GM04504 (cell line): ENCODE measurements at regions not wholly inside any gene's neighbourhood (a gene's known extent, or its start where the extent isn't known, plus 50 kb on each side); places are given as distances from the start of the nearest gene placed in this dataset.

Experiments
- DNase-seq: peaks from one replicate; pipeline ENCODE4 v3.0.0-alpha.2; 2012; ENCODE audit warnings: low read depth

DNA sequence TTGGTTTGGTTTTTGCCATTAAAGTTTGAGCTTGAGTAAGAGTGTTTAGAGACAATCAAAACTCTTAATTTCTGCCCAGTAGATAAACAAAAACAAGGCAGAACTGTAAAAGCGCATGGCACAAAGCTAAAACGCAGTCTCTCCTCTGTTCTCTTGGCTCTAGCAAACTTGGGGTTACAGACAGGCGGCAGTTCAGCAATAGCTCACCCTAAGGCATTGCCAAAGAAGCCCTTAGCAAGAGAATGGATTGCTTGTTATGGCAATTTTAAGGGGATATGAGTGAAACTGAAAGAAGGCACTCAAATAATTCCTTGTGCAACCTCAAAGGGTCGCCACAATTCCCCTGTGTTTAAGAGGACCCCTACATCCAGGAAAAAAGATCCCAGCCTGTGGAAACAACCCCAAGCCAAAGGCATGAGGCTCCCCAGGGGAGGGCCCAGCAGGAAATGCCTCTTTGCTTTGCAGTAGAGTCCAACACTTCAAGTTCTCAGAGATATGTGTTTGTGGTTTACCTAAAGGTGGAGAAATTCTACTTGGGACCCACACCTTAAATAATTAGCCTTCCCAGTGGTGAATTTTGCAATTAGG is 317.0 kb upstream of the MPDZ start:
- no peak for DNase-seq

DNA sequence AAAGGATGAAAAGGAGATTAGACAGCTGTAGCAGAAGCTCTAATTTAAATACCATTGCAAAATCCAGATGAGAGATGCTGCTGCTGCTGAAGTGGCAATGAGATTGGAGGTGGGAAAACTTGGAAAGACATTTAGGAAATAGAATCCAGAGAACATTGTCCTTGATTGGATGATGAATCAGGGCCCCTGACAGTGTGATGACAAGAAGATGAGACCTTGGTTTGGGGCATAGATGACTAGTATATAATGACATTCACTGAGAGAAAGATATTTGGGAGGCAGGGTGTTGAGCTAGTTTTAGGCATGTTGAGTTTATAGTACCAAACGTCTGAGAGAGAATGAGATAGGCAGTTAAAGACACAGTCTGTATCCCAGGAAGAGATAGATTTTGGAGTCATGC is 311.5 kb upstream of the MPDZ start:
- DNase-seq, result no peak

GRCh38 chr9:13589034-13589737 is 309.7 kb upstream of the MPDZ start:
- no peak for DNase-seq

DNA sequence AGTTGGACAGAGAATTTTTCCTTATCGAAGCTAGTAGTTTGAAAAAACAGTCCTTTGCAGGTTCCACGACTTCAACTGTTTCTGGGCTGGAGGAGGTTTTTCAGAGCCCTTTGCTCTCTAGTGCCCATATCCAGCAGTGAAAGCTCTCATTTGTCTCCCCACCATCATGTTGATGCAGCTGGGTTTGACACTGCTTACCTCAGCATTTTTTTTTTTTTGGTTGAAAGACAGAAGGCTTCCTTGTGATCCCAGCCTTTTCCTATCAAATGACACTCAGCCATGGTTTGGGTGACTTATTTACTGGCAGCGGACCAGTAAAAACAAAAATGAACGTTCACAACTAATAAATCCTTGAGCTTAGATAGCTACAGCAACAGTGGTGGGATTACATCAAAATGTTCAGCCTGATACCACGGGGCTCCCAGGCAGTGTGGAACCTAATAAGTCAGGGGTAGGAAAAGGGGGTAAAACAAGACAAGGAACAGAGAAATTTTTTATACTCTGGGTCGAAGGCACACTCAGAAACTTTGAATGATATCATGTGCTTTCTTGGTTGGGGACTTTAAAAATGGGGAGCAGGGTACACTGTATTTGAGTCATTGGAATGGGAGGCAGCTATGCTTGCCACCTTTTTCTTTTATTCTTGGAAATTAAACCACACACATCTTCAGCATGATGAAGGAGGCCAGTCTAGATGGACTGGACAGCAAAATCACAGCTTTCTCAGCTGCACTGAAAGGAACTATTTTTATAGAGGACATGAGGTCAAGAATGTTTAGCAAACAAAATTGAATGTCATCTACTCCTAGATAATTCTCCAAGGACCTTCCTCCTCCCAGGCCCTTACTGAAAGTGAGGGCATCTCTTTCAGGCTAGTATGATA is 308.9 kb upstream of the MPDZ start:
- DNase-seq, result no peak

GRCh38 chr9:13587571-13587970 is 308.1 kb upstream of the MPDZ start:
- no peak for DNase-seq

- no peak for DNase-seq
These were observed 307.3 kb upstream of the MPDZ start for GRCh38 chr9:13586587-13587374.

- no peak for DNase-seq
These were observed 301.3 kb upstream of the MPDZ start for GRCh38 chr9:13580760-13581159.

DNA sequence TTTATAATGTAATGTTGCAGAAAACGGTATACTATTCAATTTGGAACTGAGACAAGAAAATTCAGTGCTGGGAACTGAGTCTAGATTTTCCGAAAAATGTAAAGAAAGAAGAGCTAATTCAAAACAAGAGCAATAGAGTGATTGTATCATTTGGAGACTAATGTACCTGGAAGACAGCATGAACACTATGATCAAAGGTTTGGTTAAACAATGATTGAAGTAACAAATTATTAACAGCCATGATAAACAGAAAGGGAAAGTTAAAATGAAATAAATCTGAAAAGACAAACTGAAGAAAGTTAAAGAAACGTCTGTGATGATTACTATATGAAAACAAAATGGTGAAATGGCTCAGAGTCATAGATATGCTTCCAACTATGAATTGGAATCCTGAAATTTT is 300.6 kb upstream of the MPDZ start:
- DNase-seq, result no peak

DNA sequence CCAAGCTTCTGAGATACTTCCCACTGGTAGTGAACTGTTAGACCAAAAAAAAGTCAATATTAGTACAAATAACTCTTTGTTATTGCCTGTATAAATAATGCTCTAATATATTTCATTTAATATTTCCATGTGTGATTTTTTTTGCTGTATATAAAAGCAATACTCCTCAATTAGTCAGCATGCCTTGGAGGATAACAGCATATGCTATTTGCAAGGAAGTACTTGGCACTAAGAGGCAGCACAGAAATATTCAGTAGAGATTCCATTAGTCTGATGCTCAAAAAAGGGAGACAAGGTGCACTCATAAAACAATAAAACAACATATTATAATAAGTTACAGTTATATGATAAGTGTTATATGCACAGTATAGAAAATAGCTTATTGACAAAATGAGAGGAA is 296.6 kb upstream of the MPDZ start:
- DNase-seq, result no peak

DNA sequence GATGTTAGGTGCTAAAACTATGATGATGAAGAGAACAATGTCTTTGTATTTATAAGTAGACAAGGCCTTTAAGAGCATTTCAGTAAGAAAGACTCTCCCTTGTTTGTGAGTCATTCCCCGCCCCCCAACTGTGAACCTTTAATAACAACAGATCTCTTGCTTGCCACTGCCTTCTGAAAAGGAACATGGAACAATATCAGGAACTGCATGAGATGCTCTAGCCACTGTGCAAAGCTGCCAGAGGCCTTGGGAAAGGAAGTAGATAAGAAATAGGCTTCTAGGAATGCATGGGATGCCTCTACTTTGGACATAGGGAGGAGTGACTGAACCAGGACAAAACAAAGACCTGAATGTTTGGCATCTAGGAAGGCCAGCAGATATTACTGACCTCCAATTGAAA is 296.1 kb upstream of the MPDZ start:
- no peak for DNase-seq

GRCh38 chr9:13570068-13570974 is 290.8 kb upstream of the MPDZ start:
- no peak for DNase-seq

DNA sequence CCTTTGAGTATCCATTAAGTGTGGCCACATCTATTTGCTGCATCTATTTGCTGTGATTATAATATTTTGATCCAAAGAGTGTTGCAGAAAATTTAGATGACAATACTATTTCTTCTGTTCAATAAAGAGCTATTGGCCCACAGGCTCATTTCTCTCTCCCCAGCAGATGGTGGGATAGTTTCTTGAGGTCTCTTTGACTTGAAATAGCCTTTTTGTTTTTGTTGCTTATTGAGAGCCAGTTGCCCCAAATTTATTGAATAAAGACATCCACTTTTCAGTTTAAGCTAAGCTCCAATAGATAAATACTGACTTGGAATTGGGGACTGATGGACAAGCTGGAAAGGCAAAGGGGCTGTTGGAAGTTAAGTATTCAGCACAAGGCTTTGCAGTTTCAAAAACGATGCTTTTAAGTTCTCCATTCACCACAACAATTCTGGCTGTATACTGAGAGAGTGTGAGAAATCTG is 290.1 kb upstream of the MPDZ start:
- DNase-seq, result no peak

DNA sequence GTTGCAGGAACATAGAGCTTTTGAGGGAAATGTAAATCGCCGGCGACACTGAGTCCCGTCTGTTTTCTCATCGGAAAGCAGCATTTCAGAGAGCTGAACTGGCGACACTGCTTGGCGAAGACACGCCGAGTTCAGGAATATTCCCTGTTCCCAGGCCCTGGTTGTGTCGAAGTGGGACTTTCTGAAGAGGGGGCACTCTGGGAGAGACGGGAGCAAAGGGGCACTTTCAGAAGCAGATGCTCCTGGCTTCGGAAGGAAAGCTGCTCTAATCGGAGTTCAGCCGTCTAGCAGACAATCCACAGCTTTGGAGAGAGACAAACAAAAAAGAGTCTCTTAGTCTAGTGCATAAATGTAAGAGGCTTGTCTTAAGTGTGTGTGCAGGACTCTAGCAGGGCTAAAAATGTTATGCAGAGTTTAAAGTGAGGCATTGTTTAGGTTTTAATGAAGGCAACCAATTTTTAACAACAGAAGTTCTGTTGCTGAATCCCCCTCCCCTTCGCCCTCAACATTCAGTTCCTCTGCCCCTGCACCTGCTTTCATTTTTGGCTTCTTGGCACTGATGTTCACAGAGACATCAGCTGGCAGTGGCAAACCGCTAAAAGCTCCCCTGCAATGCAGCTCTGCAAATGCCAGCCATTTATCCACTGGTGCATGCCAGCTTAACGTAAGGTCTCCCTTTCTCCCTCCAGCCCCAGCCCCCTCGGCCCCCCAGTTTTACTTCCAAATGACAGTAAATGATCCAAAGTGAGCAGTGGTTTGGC is 289.5 kb upstream of the MPDZ start:
- DNase-seq, result no peak

- no peak for DNase-seq
These were observed 288.9 kb upstream of the MPDZ start for GRCh38 chr9:13568405-13568804.

GRCh38 chr9:13567833-13568232 is 288.3 kb upstream of the MPDZ start:
- DNase-seq, result no peak

DNA sequence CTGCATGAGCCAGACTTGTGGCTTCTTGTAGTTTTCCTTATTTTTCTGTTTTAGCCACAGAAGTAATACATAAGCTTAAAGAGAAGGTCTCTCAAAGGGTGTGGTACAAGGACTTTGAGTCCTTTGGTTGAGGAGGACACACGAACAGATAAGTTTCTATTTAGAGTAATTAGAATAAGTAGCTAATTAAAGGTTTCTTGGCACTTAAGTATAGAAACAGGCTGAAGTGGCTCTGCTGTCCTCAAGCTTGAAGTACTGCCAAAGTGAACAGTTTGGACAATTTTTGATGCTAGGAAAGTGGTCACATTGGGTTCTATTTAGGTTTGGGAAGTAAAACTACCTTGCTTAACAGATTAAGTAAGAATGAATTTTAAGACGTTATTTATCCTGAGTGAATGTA is 278.3 kb upstream of the MPDZ start:
- DNase-seq, result no peak

DNA sequence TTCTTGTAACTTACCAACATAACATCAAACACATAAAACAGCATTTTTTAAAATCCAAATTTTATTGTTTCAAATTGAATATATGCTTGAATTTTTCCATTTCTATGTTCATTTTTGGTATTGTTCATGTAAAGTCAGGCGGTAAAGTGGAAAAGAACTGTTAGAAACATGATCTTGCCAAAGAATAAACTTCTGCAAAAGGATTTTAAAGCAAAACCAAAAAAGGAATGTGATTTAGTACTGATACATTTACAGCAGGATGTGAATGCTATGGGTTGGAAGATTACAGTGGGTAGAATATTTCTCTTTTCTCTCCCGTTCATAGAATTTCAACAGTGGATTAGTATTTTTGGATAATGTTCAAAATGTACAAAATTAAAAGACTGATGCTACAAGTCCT is 277.2 kb upstream of the MPDZ start:
- DNase-seq, result no peak

- DNase-seq, result no peak
These were observed 276.6 kb upstream of the MPDZ start for GRCh38 chr9:13555989-13556500.

GRCh38 chr9:13555516-13555915 is 276.0 kb upstream of the MPDZ start:
- DNase-seq, result no peak

GRCh38 chr9:13554626-13555025 is 275.1 kb upstream of the MPDZ start:
- no peak for DNase-seq
